Mesendoderm (in vitro differentiated cells): ENCODE measurements at regions not wholly inside any gene's neighbourhood (a gene's known extent, or its start where the extent isn't known, plus 50 kb on each side); places are given as distances from the start of the nearest gene placed in this dataset.

Experiments
- DNase-seq: peaks from one replicate; pipeline ENCODE4 v3.0.0; 2013
- H2AK5ac ChIP-seq: 2 replicates; pipeline ENCODE4 v1.6.1; 2013; ENCODE audit warnings: low read length, inconsistent platforms
- H2BK120ac ChIP-seq: 2 replicates; pipeline ENCODE4 v1.6.1; 2013; ENCODE audit warnings: low read depth, mild to moderate bottlenecking, low read length, moderate library complexity, mixed read lengths
- H2BK15ac ChIP-seq: replicated peaks from 2 replicates; pipeline ENCODE4 v1.6.1; 2013; ENCODE audit warnings: low read depth, mild to moderate bottlenecking, moderate library complexity
- H2BK5ac ChIP-seq: 2 replicates; pipeline ENCODE4 v1.6.1; 2013; ENCODE audit warnings: low read length, inconsistent platforms
- H3K18ac ChIP-seq: 2 replicates; pipeline ENCODE4 v1.6.1; 2013; ENCODE audit warnings: mild to moderate bottlenecking, low read length, mixed read lengths
- H3K23ac ChIP-seq: one replicate; pipeline ENCODE4 v1.6.1; 2013; ENCODE audit warnings: low read length
- H3K27ac ChIP-seq: 2 replicates; pipeline ENCODE4 v1.5.1; 2013; ENCODE audit warnings: low read depth, mild to moderate bottlenecking, inconsistent platforms, low read length, moderate library complexity
- H3K27me3 ChIP-seq: 2 replicates; pipeline ENCODE4 v1.6.1; 2013; ENCODE audit warnings: low read length, control low read depth, mild to moderate bottlenecking, inconsistent platforms; ENCODE audit not compliant: insufficient read depth, poor library complexity
- H3K36me3 ChIP-seq: 2 replicates; pipeline ENCODE4 v1.6.1; 2013; ENCODE audit warnings: low read length, inconsistent platforms; ENCODE audit not compliant: control insufficient read depth, insufficient read depth
- H3K4ac ChIP-seq: one replicate; pipeline ENCODE4 v1.6.1; 2013; ENCODE audit warnings: low read depth, mild to moderate bottlenecking, low read length, moderate library complexity
- H3K4me1 ChIP-seq: 2 replicates; pipeline ENCODE4 v1.6.1; 2013; ENCODE audit warnings: low read depth, low read length, inconsistent platforms; ENCODE audit not compliant: control insufficient read depth
- H3K4me2 ChIP-seq: 2 replicates; pipeline ENCODE4 v1.6.1; 2013; ENCODE audit warnings: low read length
- H3K4me3 ChIP-seq: 2 replicates; pipeline ENCODE4 v1.5.1; 2013; ENCODE audit warnings: mild to moderate bottlenecking, low read length
- H3K56ac ChIP-seq: one replicate; pipeline ENCODE4 v1.6.1; 2013; ENCODE audit warnings: low read length
- H3K79me1 ChIP-seq: 2 replicates; pipeline ENCODE4 v1.6.1; 2013; ENCODE audit warnings: low read length, inconsistent platforms
- H3K79me2 ChIP-seq: 2 replicates; pipeline ENCODE4 v1.6.1; 2013; ENCODE audit warnings: mild to moderate bottlenecking, low read length; ENCODE audit not compliant: control insufficient read depth, insufficient read depth
- H3K9ac ChIP-seq: 2 replicates; pipeline ENCODE4 v1.6.1; 2013; ENCODE audit warnings: low read length, inconsistent platforms
- H4K5ac ChIP-seq: one replicate; pipeline ENCODE4 v1.6.1; 2013; ENCODE audit warnings: low read length
- H4K8ac ChIP-seq: one replicate; pipeline ENCODE4 v1.6.1; 2013; ENCODE audit warnings: low read depth, mild to moderate bottlenecking, control low read depth, low read length, moderate library complexity
- WGBS: extraction: QIAGEN DNeasy Blood & Tissue Kit; methylation state at CpG from one replicate; pipeline ENCODE4 v1.1.7; 2013; ENCODE audit warnings: low lambda C conversion rate, missing lambda C conversion rate; ENCODE audit not compliant: insufficient coverage; ENCODE audit errors: extremely low coverage; 5-methylcytosine and 5-hydroxymethylcytosine counted together

DNA sequence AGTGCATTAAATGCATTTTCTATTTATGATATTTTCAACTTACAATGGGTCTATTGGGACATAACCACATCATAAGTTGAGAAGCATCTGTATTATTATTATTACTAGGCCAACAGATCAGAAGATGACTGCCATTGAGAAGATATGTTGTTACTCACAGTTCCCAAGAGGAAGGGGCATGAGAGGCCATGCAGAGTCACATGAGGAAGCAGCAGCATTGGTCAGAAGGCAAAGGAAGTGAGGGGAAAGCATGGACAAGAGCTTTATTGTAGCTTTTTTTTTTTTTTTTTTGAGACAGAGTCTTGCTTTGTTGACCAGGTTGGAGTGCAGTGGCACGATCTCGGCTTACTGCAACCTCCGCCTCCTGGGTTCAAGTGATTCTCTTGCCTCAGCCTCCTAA lies 66.2 kb upstream of the LCLAT1 start:
- H3K9ac ChIP-seq = no peak overlapping the region
- WGBS = no CpG with 5 or more reads among the region's 3 CpGs

GRCh38 chr2:30382162-30382783 lies 64.8 kb upstream of the LCLAT1 start:
- no peak overlapping the region for H3K4me2 ChIP-seq
- DNase-seq = no peak
- no peaks in the 10 kb centered on the region for H3K27me3 ChIP-seq
- H2BK120ac ChIP-seq = no peak overlapping the region
- H4K8ac ChIP-seq = no peak overlapping the region
- H3K18ac ChIP-seq = no peak overlapping the region
- H3K4ac ChIP-seq = no peak overlapping the region
- H2AK5ac ChIP-seq = no peak overlapping the region
- no peak overlapping the region for H2BK15ac ChIP-seq
- H3K36me3 ChIP-seq = no peaks in the 10 kb centered on the region
- no peak overlapping the region for H3K23ac ChIP-seq
- no peak overlapping the region for H3K9ac ChIP-seq
- H4K5ac ChIP-seq = no peak overlapping the region
- 100% methylated on average over 1 of the region's 4 CpGs for WGBS
- H3K4me1 ChIP-seq = no peaks in the 10 kb centered on the region
- no peaks in the 10 kb centered on the region for H3K79me2 ChIP-seq
- H3K56ac ChIP-seq = no peak overlapping the region
- H3K79me1 ChIP-seq = no peaks in the 10 kb centered on the region
- H3K27ac ChIP-seq = no peak overlapping the region
- no peak overlapping the region for H3K4me3 ChIP-seq
- no peak overlapping the region for H2BK5ac ChIP-seq

More for the DNA sequence above, 66.2 kb upstream of the LCLAT1 start:
- Histone ChIP-seq H3K4me1 (no peaks in the 10 kb centered on the region), H4K5ac (no peak overlapping the region), H3K23ac (no peak overlapping the region), H3K79me1 (no peaks in the 10 kb centered on the region), H3K27ac (no peak overlapping the region), H3K79me2 (no peaks in the 10 kb centered on the region), H2AK5ac (no peak overlapping the region), H2BK5ac (no peak overlapping the region), H2BK15ac (no peak overlapping the region), H3K4ac (no peak overlapping the region), H2BK120ac (no peak overlapping the region), H4K8ac (no peak overlapping the region), H3K36me3 (no peaks in the 10 kb centered on the region), H3K27me3 (no peaks in the 10 kb centered on the region), H3K4me2 (no peak overlapping the region), H3K4me3 (no peak overlapping the region), H3K18ac (no peak overlapping the region), H3K56ac (no peak overlapping the region)
- no peak for DNase-seq

DNA sequence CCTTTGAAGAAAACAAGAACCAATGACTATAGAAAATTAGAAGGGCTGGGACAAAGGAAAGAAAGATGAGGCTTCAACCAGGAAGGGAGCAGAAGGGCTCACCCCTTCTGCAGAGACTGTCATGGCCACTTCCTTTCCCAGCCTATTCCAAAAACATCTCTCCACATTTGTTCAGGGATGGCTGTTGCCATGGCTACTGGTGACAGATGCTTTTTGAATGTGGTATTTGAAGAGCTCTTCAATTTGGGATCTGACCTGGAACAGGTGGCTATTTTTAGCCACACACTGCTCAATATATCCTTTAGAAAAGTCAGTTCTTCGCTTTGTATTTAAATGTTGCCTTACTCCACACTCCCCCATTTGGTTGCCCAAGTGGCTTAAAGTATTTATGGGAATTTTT lies 64.1 kb upstream of the LCLAT1 start:
- H2BK120ac ChIP-seq = no peak overlapping the region
- H3K4me1 ChIP-seq = no peaks in the 10 kb centered on the region
- no peak overlapping the region for H3K4ac ChIP-seq
- H2AK5ac ChIP-seq = no peak overlapping the region
- WGBS = no CpG with 5 or more reads among the region's 1 CpG
- H4K5ac ChIP-seq = no peak overlapping the region
- H4K8ac ChIP-seq = no peak overlapping the region
- no peak for DNase-seq
- no peaks in the 10 kb centered on the region for H3K36me3 ChIP-seq
- no peak overlapping the region for H3K56ac ChIP-seq
- no peak overlapping the region for H3K23ac ChIP-seq
- no peak overlapping the region for H3K4me3 ChIP-seq
- no peak overlapping the region for H3K27ac ChIP-seq
- no peak overlapping the region for H2BK15ac ChIP-seq
- H2BK5ac ChIP-seq = no peak overlapping the region
- no peak overlapping the region for H3K18ac ChIP-seq
- no peaks in the 10 kb centered on the region for H3K79me1 ChIP-seq
- H3K9ac ChIP-seq = no peak overlapping the region
- no peaks in the 10 kb centered on the region for H3K27me3 ChIP-seq
- H3K79me2 ChIP-seq = no peaks in the 10 kb centered on the region
- H3K4me2 ChIP-seq = no peak overlapping the region

DNA sequence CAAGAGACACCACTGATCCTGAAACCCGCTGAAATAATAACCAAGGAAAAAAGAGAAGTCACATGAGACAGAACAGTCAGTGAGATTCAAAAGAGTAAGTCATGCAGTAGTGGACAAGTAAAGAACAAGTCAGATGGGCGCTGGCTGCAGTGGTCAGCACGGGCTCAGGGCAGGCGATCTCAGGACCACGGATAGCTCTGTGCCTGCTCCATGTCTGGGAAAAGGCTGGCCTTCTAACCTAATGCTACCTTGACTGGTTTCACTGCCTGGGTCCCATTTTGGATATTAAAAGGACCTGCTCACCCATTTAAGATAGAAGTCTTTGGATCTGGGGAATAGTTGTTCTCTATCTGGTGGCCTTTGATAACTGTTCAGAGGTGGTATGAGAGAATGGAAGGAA lies 61.7 kb upstream of the LCLAT1 start:
- no peaks in the 10 kb centered on the region for H3K36me3 ChIP-seq
- peak; percentile 63 for DNase-seq
- H3K4me2 ChIP-seq = no peak overlapping the region

DNA sequence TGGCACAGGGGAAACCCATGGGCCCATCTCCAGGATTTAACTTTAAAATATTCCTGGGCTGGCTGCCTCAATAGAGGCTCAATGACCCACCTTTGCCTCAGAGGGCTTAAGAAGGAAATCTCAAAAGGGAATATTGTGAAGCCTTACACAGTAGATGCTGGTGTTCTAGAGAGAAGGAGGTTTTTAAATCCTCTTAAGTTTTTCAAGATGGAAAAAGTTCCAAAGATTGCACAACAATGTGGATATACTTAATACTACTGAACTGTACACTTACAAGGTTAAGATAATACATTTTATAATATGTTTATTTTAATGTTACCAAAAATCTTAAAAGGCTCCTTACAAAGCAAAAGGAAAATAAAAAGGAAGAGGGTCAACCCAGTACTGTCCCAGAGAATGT lies 54.9 kb upstream of the LCLAT1 start:
- Histone ChIP-seq H2BK120ac (no peak overlapping the region), H4K8ac (no peak overlapping the region), H2BK5ac (no peak overlapping the region), H2AK5ac (no peak overlapping the region), H3K4me3 (no peak overlapping the region), H4K5ac (no peak overlapping the region), H3K56ac (no peak overlapping the region), H3K9ac (no peak overlapping the region), H3K27ac (no peak overlapping the region), H3K79me2 (no peaks in the 10 kb centered on the region), H3K23ac (no peak overlapping the region), H3K27me3 (no peaks in the 10 kb centered on the region), H2BK15ac (no peak overlapping the region), H3K18ac (no peak overlapping the region), H3K4ac (no peak overlapping the region), H3K36me3 (no peaks in the 10 kb centered on the region), H3K4me2 (no peak overlapping the region), H3K79me1 (no peaks in the 10 kb centered on the region), H3K4me1 (no peaks in the 10 kb centered on the region)
- DNase-seq = no peak

More for the DNA sequence above, 61.7 kb upstream of the LCLAT1 start:
- no peaks in the 10 kb centered on the region for H3K79me1 ChIP-seq
- H4K5ac ChIP-seq = no peak overlapping the region
- H3K4ac ChIP-seq = no peak overlapping the region
- no peak overlapping the region for H3K9ac ChIP-seq
- no peak overlapping the region for H3K23ac ChIP-seq
- no peak overlapping the region for H2BK15ac ChIP-seq
- H3K18ac ChIP-seq = no peak overlapping the region
- H3K27me3 ChIP-seq = no peaks in the 10 kb centered on the region
- no peaks in the 10 kb centered on the region for H3K4me1 ChIP-seq
- H2BK120ac ChIP-seq = no peak overlapping the region
- H3K27ac ChIP-seq = no peak overlapping the region
- no peak overlapping the region for H4K8ac ChIP-seq
- H3K56ac ChIP-seq = no peak overlapping the region
- WGBS = no CpG with 5 or more reads among the region's 5 CpGs
- H3K79me2 ChIP-seq = no peaks in the 10 kb centered on the region
- no peak overlapping the region for H2AK5ac ChIP-seq
- no peak overlapping the region for H2BK5ac ChIP-seq
- H3K4me3 ChIP-seq = no peak overlapping the region

DNA sequence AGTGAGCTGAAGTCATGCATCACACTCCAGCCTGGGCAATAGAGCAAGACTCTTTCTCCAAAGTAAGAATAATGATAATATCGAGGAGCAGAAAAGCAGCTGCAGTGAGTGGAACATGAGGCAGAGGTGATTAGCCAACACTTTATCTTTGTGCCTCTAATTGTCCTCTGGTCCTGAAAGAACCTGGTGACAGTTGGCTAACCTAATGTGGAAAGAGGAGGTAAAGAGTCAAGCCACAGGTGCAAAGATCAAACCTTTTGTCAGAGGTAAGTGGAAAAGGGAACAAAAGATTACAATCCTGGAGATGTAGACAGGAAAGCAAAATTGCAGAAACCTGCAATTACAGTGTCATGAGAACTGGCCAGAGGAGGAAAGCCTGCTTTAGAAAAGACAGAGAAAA lies 53.5 kb upstream of the LCLAT1 start:
- no peak overlapping the region for H4K8ac ChIP-seq
- H3K9ac ChIP-seq = no peak overlapping the region
- H3K4me3 ChIP-seq = no peak overlapping the region
- no peak overlapping the region for H3K18ac ChIP-seq
- no peak overlapping the region for H3K4ac ChIP-seq
- no peak overlapping the region for H4K5ac ChIP-seq
- no peaks in the 10 kb centered on the region for H3K79me1 ChIP-seq
- H2BK5ac ChIP-seq = no peak overlapping the region
- H2AK5ac ChIP-seq = no peak overlapping the region
- no peak for DNase-seq
- no peaks in the 10 kb centered on the region for H3K4me1 ChIP-seq
- no peak overlapping the region for H3K27ac ChIP-seq
- no peak overlapping the region for H3K56ac ChIP-seq
- H2BK120ac ChIP-seq = no peak overlapping the region
- no peaks in the 10 kb centered on the region for H3K36me3 ChIP-seq
- no peak overlapping the region for H3K23ac ChIP-seq
- H3K4me2 ChIP-seq = no peak overlapping the region
- H3K27me3 ChIP-seq = no peaks in the 10 kb centered on the region
- no peaks in the 10 kb centered on the region for H3K79me2 ChIP-seq
- no CpG with 5 or more reads among the region's 1 CpG for WGBS
- no peak overlapping the region for H2BK15ac ChIP-seq
